Adrenal gland (tissue), 5 donors: ENCODE measurements at regions not wholly inside any gene's neighbourhood (a gene's known extent, or its start where the extent isn't known, plus 50 kb on each side); places are given as distances from the start of the nearest gene placed in this dataset.

Experiments
- CTCF ChIP-seq, 6 experiments: fragments of 450-650 bp in 4 of 6; fragments of 200-600 bp in 2 of 6; sonication (generic) in 1 of 6; IDR thresholded peaks; 1 replicate in 5 of 6; 2 replicates in 1 of 6; pipeline versions ENCODE4 v1.5.1 to v1.8.0; 2016 to 2021; ENCODE audit warnings: antibody characterized with exemption in 6 of 6, mild to moderate bottlenecking in 2 of 6, moderate library complexity in 1 of 6
- POLR2A ChIP-seq, 2 donors: fragments of 450-650 bp; IDR thresholded peaks; one replicate each; pipeline ENCODE4 v1.6.1; 2017; ENCODE audit warnings: antibody characterized with exemption in 2 of 2, mild to moderate bottlenecking in 2 of 2, moderate library complexity in 1 of 2
- donor health status: DM: no; HTN: no; CAD: no.

GRCh38 chr6:113683968-113684367, 173.2 kb upstream of the MARCKS start:
- TF ChIP-seq POLR2A (IDR thresholded peaks at IDR 0.05) (no peak), CTCF (IDR thresholded peaks at IDR 0.05) (no peak)
